EH (cell line): ENCODE measurements at regions not wholly inside any gene's neighbourhood (a gene's known extent, or its start where the extent isn't known, plus 50 kb on each side); places are given as distances from the start of the nearest gene placed in this dataset.
A peak's percentile ranks its signal among the peaks of the same experiment; 100 is the strongest.
"Not testable (repeated sequence)": the region's sequence is repeated elsewhere in the genome, so short reads cannot be mapped to it uniquely, and the experiment has no call there.

Experiments
- DNase-seq: peaks from one replicate; pipeline ENCODE4 v3.0.0-alpha.2; 2015; ENCODE audit warnings: low read depth

GRCh38 chr4:26208237-26208994 lies 112.4 kb upstream of the RBPJ start:
- no peak for DNase-seq

- not testable (repeated sequence) for DNase-seq
These were observed 111.4 kb upstream of the RBPJ start for GRCh38 chr4:26209378-26209777.

GRCh38 chr4:26212528-26212927 lies 108.3 kb upstream of the RBPJ start:
- DNase-seq, result no peak

- peak; percentile 50 for DNase-seq
These were observed 107.5 kb upstream of the RBPJ start for GRCh38 chr4:26213317-26213716.

- DNase-seq, result no peak
These were observed 105.8 kb upstream of the RBPJ start for GRCh38 chr4:26214994-26215393.

- DNase-seq, result no peak
These were observed 105.1 kb upstream of the RBPJ start for GRCh38 chr4:26215725-26216124.

GRCh38 chr4:26217481-26217880 lies 103.3 kb upstream of the RBPJ start:
- DNase-seq, result no peak

GRCh38 chr4:26217961-26218676 lies 102.7 kb upstream of the RBPJ start:
- DNase-seq, result peak; percentile 46

- no peak for DNase-seq
These were observed 101.9 kb upstream of the RBPJ start for GRCh38 chr4:26218677-26219605.

- DNase-seq, result peak; percentile 65
These were observed 100.1 kb upstream of the RBPJ start for GRCh38 chr4:26220696-26221095.

- peak; percentile 87 for DNase-seq
These were observed 97.7 kb upstream of the RBPJ start for GRCh38 chr4:26223155-26223554.

GRCh38 chr4:26226629-26227376 lies 94.0 kb upstream of the RBPJ start:
- peak; percentile 15 for DNase-seq

GRCh38 chr4:26227601-26228229 lies 93.1 kb upstream of the RBPJ start:
- DNase-seq, result no peak

GRCh38 chr4:26228883-26229282 lies 91.9 kb upstream of the RBPJ start:
- DNase-seq, result no peak

- DNase-seq, result no peak
These were observed 90.8 kb upstream of the RBPJ start for GRCh38 chr4:26229974-26230373.

GRCh38 chr4:26233350-26233749 lies 87.5 kb upstream of the RBPJ start:
- DNase-seq, result no peak

- DNase-seq, result peak; percentile 80
These were observed 85.3 kb upstream of the RBPJ start for GRCh38 chr4:26235500-26235899.

GRCh38 chr4:26237916-26238315 lies 82.9 kb upstream of the RBPJ start:
- no peak for DNase-seq

- DNase-seq, result no peak
These were observed 82.4 kb upstream of the RBPJ start for GRCh38 chr4:26238426-26238777.

GRCh38 chr4:26238778-26239679 lies 81.8 kb upstream of the RBPJ start:
- peak; percentile 83 for DNase-seq
